ENCODE measurements at regions not wholly inside any gene's neighbourhood (a gene's known extent, or its start where the extent isn't known, plus 50 kb on each side); places are given as distances from the start of the nearest gene placed in this dataset.

- no peak for DNase-seq
Measured at GRCh38 chr18:66141716-66142115, 390.9 kb downstream of the CDH7 start.

- DNase-seq, result no peak
Measured at GRCh38 chr18:66138642-66139041, 387.8 kb downstream of the CDH7 start.

GRCh38 chr18:66136039-66136438, 385.2 kb downstream of the CDH7 start:
- DNase-seq, result no peak

DNA sequence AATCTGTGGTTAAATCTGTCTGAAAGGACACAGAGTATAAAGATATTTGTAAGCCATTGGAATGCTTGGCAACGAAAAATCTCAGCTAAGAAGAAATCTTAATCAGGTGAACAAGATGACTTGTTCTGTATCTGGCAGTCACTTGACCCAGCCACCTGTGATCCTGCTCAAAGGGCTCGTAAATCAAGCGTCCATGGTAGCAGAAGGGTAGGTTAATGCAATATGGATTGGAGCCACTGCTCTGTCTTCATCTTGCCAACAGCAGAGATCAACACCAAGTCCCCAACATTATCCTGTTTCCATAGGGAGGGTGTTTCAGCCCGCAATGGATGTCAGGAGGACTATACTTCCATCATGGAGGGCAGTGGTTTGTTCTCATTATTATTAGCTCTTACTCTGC, 378.4 kb downstream of the CDH7 start:
- DNase-seq, result no peak

- DNase-seq, result no peak
Measured at GRCh38 chr18:66126266-66126665, 375.5 kb downstream of the CDH7 start.

GRCh38 chr18:66124394-66124793, 373.6 kb downstream of the CDH7 start:
- DNase-seq, result no peak

DNA sequence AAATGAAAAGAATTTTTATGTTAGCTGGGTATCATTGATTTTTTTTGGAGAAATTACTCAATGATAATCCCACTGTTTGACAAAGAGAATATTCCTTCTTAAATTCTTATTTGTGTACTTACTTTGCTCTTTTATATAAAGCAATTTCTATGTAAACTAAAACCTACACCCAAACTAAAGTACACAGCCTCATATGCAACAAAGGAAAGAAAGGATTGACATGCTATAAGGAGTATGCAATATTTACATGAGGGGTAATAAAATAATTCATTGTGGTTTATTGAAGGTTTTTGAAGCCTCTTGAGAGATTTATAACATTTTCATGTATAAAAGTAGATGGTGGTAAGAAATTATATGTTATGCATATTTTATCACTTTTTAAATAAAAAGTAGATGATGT, 368.5 kb downstream of the CDH7 start:
- DNase-seq, result no peak

DNA sequence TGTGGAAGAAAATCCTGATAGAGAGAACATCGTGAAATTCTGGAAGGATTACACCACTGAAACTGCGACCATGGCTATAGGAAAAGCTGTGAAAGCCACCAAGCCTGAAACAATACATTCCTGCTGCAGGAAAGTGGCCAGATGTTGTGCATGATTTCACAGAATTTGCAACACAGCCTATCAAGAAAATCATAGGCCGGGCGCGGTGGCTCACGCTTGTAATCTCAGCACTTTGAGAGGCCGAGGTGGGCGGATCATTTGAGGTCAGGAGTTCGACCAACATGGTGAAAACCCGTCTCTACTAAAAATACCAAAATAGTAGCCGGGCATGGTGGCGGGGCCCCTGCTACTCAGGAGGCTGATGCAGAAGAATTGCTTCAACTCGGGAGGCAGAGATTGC, 360.2 kb downstream of the CDH7 start:
- DNase-seq, result no peak

GRCh38 chr18:66110607-66111006, 359.8 kb downstream of the CDH7 start:
- DNase-seq, result no peak

GRCh38 chr18:66109981-66110380, 359.2 kb downstream of the CDH7 start:
- DNase-seq, result no peak

DNA sequence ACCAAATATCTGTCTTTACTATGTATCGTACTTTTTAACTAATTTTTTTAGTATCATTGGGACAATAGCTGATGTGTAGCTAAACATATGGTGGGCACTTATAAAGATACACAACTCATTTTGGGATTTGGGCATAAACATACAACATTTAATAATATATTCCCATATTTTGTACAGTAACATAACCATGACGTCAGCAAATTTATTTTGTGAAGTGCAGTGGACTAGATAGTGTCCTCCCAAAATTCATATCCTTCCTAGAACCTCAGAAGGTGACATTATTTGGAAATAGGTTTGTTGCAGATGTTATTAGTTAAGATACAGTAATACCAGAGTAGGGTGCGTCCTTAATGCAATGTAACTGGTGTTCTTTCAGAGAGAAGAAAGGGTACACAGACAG, 356.7 kb downstream of the CDH7 start:
- DNase-seq, result no peak

GRCh38 chr18:66105016-66105415, 354.2 kb downstream of the CDH7 start:
- no peak for DNase-seq

DNA sequence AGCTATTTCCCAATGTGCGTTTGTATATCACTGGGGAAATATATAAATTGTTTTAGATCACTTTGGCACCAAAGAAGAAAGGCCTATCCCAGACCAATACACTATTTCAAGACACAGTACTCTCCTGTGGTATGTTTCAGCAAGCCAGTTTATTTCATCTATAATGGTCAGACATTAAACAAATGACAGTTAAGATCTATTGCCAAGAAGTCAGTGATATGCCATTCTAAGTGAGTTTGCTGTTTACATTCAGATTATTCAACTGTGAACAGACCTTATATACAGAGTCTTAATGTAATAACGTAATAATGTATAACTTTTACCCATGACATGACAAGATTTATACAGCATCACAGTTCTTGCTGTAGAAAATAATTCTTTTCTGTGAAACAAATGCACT, 352.7 kb downstream of the CDH7 start:
- peak; percentile 10 for DNase-seq

GRCh38 chr18:66083078-66083477, 332.3 kb downstream of the CDH7 start:
- DNase-seq, result no peak

GRCh38 chr18:66078925-66079800, 328.4 kb downstream of the CDH7 start:
- no peak for DNase-seq

- no peak for DNase-seq
Measured at GRCh38 chr18:66077066-66077465, 326.3 kb downstream of the CDH7 start.

DNA sequence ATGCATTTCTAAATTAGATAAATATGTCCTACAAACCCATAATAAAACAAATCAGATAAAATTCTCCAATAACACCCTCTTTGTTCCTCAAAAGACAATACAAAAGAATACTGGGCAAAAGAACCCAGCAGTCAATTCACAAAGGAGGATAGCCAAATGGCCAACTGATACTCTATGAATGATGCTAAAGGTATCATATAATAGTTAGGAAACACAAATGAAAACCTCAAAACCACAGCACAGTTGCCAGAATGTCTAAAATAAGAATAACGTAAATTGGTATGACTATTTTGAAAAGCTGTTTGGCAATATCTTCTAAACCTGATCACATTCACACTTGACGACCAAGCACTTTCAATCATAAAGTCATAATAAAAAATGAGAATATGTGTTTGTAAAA, 315.4 kb downstream of the CDH7 start:
- DNase-seq, result no peak

- no peak for DNase-seq
Measured at GRCh38 chr18:66048406-66048805, 297.6 kb downstream of the CDH7 start.

DNA sequence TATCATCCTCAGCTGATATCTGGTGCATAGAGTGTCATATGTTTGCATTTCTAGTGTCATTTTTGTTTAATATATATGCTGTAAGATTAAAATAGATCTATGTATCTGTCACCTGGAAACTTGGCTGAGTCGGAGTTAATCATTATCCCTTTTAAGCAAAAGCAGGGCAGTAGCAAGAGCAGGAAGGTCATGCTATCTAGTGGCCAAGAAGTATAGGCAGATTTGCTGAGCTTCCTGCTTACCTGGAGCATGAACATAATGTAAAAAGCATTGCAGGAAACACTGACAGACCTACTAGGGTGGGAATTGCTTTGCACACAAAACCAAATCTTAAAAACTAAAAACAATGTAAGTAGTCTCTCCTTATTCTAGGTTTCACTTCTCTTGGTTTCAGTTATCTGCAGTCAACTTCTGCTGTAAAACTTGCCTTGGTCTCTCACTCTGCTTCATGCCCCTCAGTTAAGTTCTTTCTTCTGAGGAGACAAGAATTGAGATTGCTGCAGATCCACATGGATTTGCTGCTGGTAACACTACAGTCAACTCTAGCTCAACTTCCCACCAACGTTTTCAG, 295.3 kb downstream of the CDH7 start:
- DNase-seq, result no peak

GRCh38 chr18:66043009-66043408, 292.2 kb downstream of the CDH7 start:
- DNase-seq, result no peak

DNA sequence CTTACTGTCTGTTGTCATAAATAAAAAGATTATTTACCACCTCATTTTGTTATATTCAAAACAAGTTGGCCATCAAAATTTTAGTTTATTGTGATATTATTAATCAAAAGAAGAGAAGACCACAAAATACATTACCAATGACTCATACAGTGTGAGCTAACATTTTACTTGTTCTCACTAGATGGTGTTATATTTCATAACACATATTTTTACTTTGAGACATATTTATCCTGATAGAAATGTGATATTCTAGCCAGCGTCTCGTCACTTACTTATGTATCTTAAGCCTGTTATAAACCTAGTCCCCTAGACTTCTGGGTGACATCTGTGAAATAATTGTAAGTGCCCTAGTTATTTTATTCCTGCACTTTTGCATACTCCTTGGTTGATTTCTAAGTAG, 263.2 kb downstream of the CDH7 start:
- no peak for DNase-seq

DNA sequence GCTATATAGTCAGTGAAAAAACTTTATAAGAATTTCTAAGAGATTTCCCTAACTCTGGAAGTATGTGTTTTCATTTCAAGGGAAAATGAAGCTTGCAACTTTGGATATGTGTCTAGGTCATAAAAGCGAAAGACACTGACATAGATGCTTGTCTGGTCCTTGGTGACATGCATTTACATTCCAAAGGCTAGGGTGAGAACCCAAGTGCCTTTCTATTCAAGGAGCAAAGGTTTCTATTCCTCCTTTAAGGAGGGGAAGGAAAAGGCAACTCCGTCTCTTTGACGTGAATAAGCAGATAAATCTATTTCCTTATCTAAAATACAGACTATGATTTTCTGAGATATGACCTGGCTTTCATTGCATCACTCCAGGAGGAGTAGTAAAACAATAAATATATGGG, 261.1 kb downstream of the CDH7 start:
- DNase-seq, result no peak

DNA sequence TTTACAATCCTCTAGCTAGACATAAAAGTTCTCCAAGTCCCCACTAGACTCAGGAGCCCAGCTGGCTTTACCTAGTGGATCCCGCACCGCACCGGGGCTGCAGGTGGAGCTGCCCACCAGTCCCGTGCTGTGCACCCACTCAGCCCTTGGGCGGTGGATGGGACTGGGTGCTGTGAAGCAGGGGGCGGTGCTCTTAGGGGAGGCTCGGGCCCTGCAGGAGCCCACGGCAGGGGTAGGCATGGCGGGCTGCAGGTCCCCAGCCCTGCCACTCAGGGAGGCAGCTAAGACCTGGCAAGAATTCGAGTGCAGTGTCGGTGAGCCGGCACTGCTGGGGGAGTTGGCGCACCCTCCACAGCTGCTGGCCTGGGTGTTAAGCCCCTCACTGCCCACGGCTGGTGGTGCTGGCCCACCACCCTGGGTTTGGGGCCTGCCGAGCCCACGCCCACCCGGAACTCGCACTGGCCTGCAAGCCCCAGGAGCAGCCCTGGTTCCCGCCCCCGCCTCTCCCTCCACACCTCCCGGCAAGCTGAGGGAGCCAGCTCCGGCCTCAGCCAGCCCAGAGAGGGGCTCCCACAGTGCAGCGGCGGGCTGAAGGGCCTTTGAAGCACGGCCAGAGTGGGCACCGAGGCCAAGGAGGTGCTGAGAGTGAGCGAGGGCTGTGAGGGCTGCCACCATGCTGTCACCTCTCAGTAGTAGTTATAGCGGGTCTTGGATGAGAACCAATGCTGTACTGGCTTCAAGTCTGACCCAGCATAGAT, 255.2 kb downstream of the CDH7 start:
- no peak for DNase-seq

Measured in renal pelvis (tissue), 1 donor.